ENCODE measurements at regions not wholly inside any gene's neighbourhood (a gene's known extent, or its start where the extent isn't known, plus 50 kb on each side); places are given as distances from the start of the nearest gene placed in this dataset.

GRCh38 chrX:96407981-96408380, 276.7 kb upstream of the DIAPH2 start:
- DNase-seq, result no peak
- no peak overlapping the region for H3K4me3 ChIP-seq
- H3K36me3 ChIP-seq, result no peaks in the 10 kb centered on the region
- H3K9me3 ChIP-seq, result no peaks in the 10 kb centered on the region
- H3K27me3 ChIP-seq, result no peaks in the 10 kb centered on the region

GRCh38 chrX:96410927-96411326, 273.7 kb upstream of the DIAPH2 start:
- no peaks in the 10 kb centered on the region for H3K9me3 ChIP-seq
- no peak overlapping the region for H3K4me3 ChIP-seq
- H3K27me3 ChIP-seq, result no peaks in the 10 kb centered on the region
- H3K36me3 ChIP-seq, result no peaks in the 10 kb centered on the region
- DNase-seq, result no peak

GRCh38 chrX:96417695-96418094, 266.9 kb upstream of the DIAPH2 start:
- no peaks in the 10 kb centered on the region for H3K36me3 ChIP-seq
- H3K4me3 ChIP-seq, result no peak overlapping the region
- no peaks in the 10 kb centered on the region for H3K27me3 ChIP-seq
- DNase-seq, result no peak
- H3K9me3 ChIP-seq, result no peaks in the 10 kb centered on the region

GRCh38 chrX:96424007-96424406, 260.6 kb upstream of the DIAPH2 start:
- Histone ChIP-seq H3K27me3 (no peaks in the 10 kb centered on the region), H3K36me3 (no peaks in the 10 kb centered on the region), H3K4me3 (no peak overlapping the region), H3K9me3 (no peaks in the 10 kb centered on the region)
- no peak for DNase-seq

- Histone ChIP-seq H3K27me3 (no peaks in the 10 kb centered on the region), H3K4me3 (no peak overlapping the region), H3K9me3 (no peaks in the 10 kb centered on the region), H3K36me3 (no peaks in the 10 kb centered on the region)
- DNase-seq, result no peak
These were observed 259.4 kb upstream of the DIAPH2 start for GRCh38 chrX:96425200-96425599.

GRCh38 chrX:96430756-96431455, 253.7 kb upstream of the DIAPH2 start:
- Histone ChIP-seq H3K9me3 (no peaks in the 10 kb centered on the region), H3K4me3 (no peak overlapping the region), H3K27me3 (no peaks in the 10 kb centered on the region), H3K36me3 (no peaks in the 10 kb centered on the region)
- no peak for DNase-seq

GRCh38 chrX:96432647-96433046, 252.0 kb upstream of the DIAPH2 start:
- no peaks in the 10 kb centered on the region for H3K27me3 ChIP-seq
- no peak for DNase-seq
- H3K9me3 ChIP-seq, result no peaks in the 10 kb centered on the region
- no peaks in the 10 kb centered on the region for H3K36me3 ChIP-seq
- no peak overlapping the region for H3K4me3 ChIP-seq

- H3K27me3 ChIP-seq, result no peaks in the 10 kb centered on the region
- no peaks in the 10 kb centered on the region for H3K9me3 ChIP-seq
- H3K4me3 ChIP-seq, result no peak overlapping the region
- DNase-seq, result no peak
- H3K36me3 ChIP-seq, result no peaks in the 10 kb centered on the region
These were observed 251.1 kb upstream of the DIAPH2 start for GRCh38 chrX:96433409-96434077.

- Histone ChIP-seq H3K27me3 (no peaks in the 10 kb centered on the region), H3K9me3 (no peaks in the 10 kb centered on the region), H3K36me3 (no peaks in the 10 kb centered on the region), H3K4me3 (no peak overlapping the region)
- DNase-seq, result no peak
These were observed 249.1 kb upstream of the DIAPH2 start for GRCh38 chrX:96435378-96436035.

- H3K36me3 ChIP-seq, result no peaks in the 10 kb centered on the region
- no peak for DNase-seq
- H3K4me3 ChIP-seq, result no peak overlapping the region
- no peaks in the 10 kb centered on the region for H3K9me3 ChIP-seq
- H3K27me3 ChIP-seq, result no peaks in the 10 kb centered on the region
These were observed 248.5 kb upstream of the DIAPH2 start for GRCh38 chrX:96436105-96436504.

GRCh38 chrX:96438803-96439202, 245.8 kb upstream of the DIAPH2 start:
- no peak for DNase-seq
- Histone ChIP-seq H3K36me3 (no peaks in the 10 kb centered on the region), H3K4me3 (no peak overlapping the region), H3K9me3 (no peaks in the 10 kb centered on the region), H3K27me3 (no peaks in the 10 kb centered on the region)

GRCh38 chrX:96440941-96441340, 243.7 kb upstream of the DIAPH2 start:
- Histone ChIP-seq H3K9me3 (no peaks in the 10 kb centered on the region), H3K36me3 (no peaks in the 10 kb centered on the region), H3K27me3 (no peaks in the 10 kb centered on the region), H3K4me3 (no peak overlapping the region)
- DNase-seq, result no peak

- no peaks in the 10 kb centered on the region for H3K36me3 ChIP-seq
- H3K9me3 ChIP-seq, result no peaks in the 10 kb centered on the region
- no peak overlapping the region for H3K4me3 ChIP-seq
- H3K27me3 ChIP-seq, result no peaks in the 10 kb centered on the region
- DNase-seq, result no peak
These were observed 239.0 kb upstream of the DIAPH2 start for GRCh38 chrX:96445531-96446065.

- Histone ChIP-seq H3K4me3 (no peak overlapping the region), H3K36me3 (no peaks in the 10 kb centered on the region), H3K27me3 (no peaks in the 10 kb centered on the region), H3K9me3 (no peaks in the 10 kb centered on the region)
- no peak for DNase-seq
These were observed 238.1 kb upstream of the DIAPH2 start for GRCh38 chrX:96446524-96446923.

GRCh38 chrX:96447161-96447560, 237.5 kb upstream of the DIAPH2 start:
- H3K9me3 ChIP-seq, result no peaks in the 10 kb centered on the region
- no peaks in the 10 kb centered on the region for H3K36me3 ChIP-seq
- DNase-seq, result no peak
- H3K4me3 ChIP-seq, result no peak overlapping the region
- H3K27me3 ChIP-seq, result no peaks in the 10 kb centered on the region

GRCh38 chrX:96449191-96449590, 235.5 kb upstream of the DIAPH2 start:
- no peak overlapping the region for H3K4me3 ChIP-seq
- no peaks in the 10 kb centered on the region for H3K36me3 ChIP-seq
- DNase-seq, result no peak
- no peaks in the 10 kb centered on the region for H3K27me3 ChIP-seq
- no peaks in the 10 kb centered on the region for H3K9me3 ChIP-seq

GRCh38 chrX:96449896-96450295, 234.7 kb upstream of the DIAPH2 start:
- no peaks in the 10 kb centered on the region for H3K9me3 ChIP-seq
- H3K36me3 ChIP-seq, result no peaks in the 10 kb centered on the region
- no peak overlapping the region for H3K4me3 ChIP-seq
- DNase-seq, result no peak
- no peaks in the 10 kb centered on the region for H3K27me3 ChIP-seq

GRCh38 chrX:96453139-96453538, 231.5 kb upstream of the DIAPH2 start:
- no peaks in the 10 kb centered on the region for H3K36me3 ChIP-seq
- no peaks in the 10 kb centered on the region for H3K27me3 ChIP-seq
- H3K4me3 ChIP-seq, result no peak overlapping the region
- DNase-seq, result no peak
- H3K9me3 ChIP-seq, result no peaks in the 10 kb centered on the region

Measured in MG63 (cell line).